CD4-positive, alpha-beta T cell (primary cell): ENCODE measurements at regions not wholly inside any gene's neighbourhood (a gene's known extent, or its start where the extent isn't known, plus 50 kb on each side); places are given as distances from the start of the nearest gene placed in this dataset.

Experiments used
- ATAC-seq: fragments of 200-7000 bp; cut with Tn5 transposase; one replicate; pipeline ENCODE4 v1.10.0; 2022; ENCODE audit warnings: mild to moderate bottlenecking; ENCODE audit not compliant: poor library complexity
- CTCF ChIA-PET: fragments of 350-600 bp; sonication (Branson Sonifier 250); formaldehyde crosslinking; loops from one replicate; lab custom pipeline; 2021; ENCODE audit warnings: antibody characterized with exemption, inconsistent platforms; lab: Charles Lee
- POLR2A ChIA-PET: fragments of 350-600 bp; sonication (Branson Sonifier 250); formaldehyde crosslinking; loops from one replicate; lab custom pipeline; 2021; ENCODE audit warnings: antibody characterized with exemption, inconsistent platforms; lab: Charles Lee
- DNase-seq, 14 experiments: peaks; one replicate each; pipeline ENCODE4 v3.0.0-alpha.2; 2013 to 2020; ENCODE audit warnings: mixed read lengths in 2 of 14
- H3K27ac ChIP-seq, 2 donors: one replicate each; pipeline versions ENCODE4 v1.5.1 to v1.7.0; 2013; ENCODE audit warnings: low read length in 2 of 2, low read depth in 1 of 2, mild to moderate bottlenecking in 1 of 2
- H3K27me3 ChIP-seq, 2 experiments: 1 replicate in 1 of 2; 2 replicates in 1 of 2; pipeline versions ENCODE4 v1.6.1 to v1.7.0; 2013; ENCODE audit warnings: low read length in 2 of 2, control low read depth in 1 of 2, mild to moderate bottlenecking in 1 of 2, moderate library complexity in 1 of 2; ENCODE audit not compliant: insufficient read depth in 2 of 2, control insufficient read depth in 1 of 2
- H3K36me3 ChIP-seq: one replicate; pipeline ENCODE4 v1.6.1; 2013; ENCODE audit warnings: low read length, control low read depth; ENCODE audit not compliant: insufficient read depth
- H3K4me1 ChIP-seq: one replicate; pipeline ENCODE4 v1.6.1; 2013; ENCODE audit warnings: low read length, control low read depth; ENCODE audit not compliant: insufficient read depth
- H3K4me3 ChIP-seq: one replicate; pipeline ENCODE4 v1.5.1; 2013; ENCODE audit warnings: mild to moderate bottlenecking, low read length, moderate library complexity
- H3K9me3 ChIP-seq, 2 experiments: 1 replicate in 1 of 2; 2 replicates in 1 of 2; pipeline versions ENCODE4 v1.6.1 to v1.7.0; 2013; ENCODE audit warnings: low read length in 2 of 2, mild to moderate bottlenecking in 2 of 2, control low read depth in 1 of 2, moderate library complexity in 1 of 2; ENCODE audit not compliant: control insufficient read depth in 1 of 2, insufficient read depth in 1 of 2
- H3K27ac Mint-ChIP-seq: one replicate; pipeline ENCODE4 v1.8.0; 2020; ENCODE audit warnings: mixed read lengths
- H3K27me3 Mint-ChIP-seq: one replicate; pipeline ENCODE4 v1.8.0; 2021; ENCODE audit warnings: mixed read lengths
- H3K36me3 Mint-ChIP-seq: one replicate; pipeline ENCODE4 v1.8.0; 2021; ENCODE audit warnings: low read depth, mixed read lengths
- H3K4me1 Mint-ChIP-seq: one replicate; pipeline ENCODE4 v1.8.0; 2021; ENCODE audit warnings: low read depth, mixed read lengths
- H3K4me3 Mint-ChIP-seq: one replicate; pipeline ENCODE4 v1.8.0; 2020; ENCODE audit warnings: mild to moderate bottlenecking, mixed read lengths
- H3K9me3 Mint-ChIP-seq: one replicate; pipeline ENCODE4 v1.8.0; 2020; ENCODE audit warnings: mixed read lengths
- intact Hi-C, 2 experiments: fragments of 100-400 bp; cut with DNase I in 1 of 2; cut with micrococcal nuclease in 1 of 2; formaldehyde crosslinking; loops; one replicate each; pipeline versions ENCODE4 v1.15.1 to v1.9.0; 2023 to 2025; cut with DNase I, micrococcal nuclease
- TF ChIP-seq, protein P1 (sequence below): fragments of 200-600 bp; IDR thresholded peaks from one replicate; pipeline ENCODE4 v1.8.0; 2022; ENCODE audit warnings: antibody characterized with exemption, mild to moderate bottlenecking

GRCh38 chr4:72899621-72900020 lies 169.9 kb downstream of the COX18 start:
- DNase-seq (no peak), ATAC-seq (no peak)
- POLR2A ChIA-PET: no interaction called here
- H3K4me1 ChIP-seq: no peaks in the 10 kb centered on the region
- intact Hi-C loops: no loop called here
- no peak overlapping the region for H3K4me3 ChIP-seq
- CTCF ChIA-PET: no interaction called here
- H3K4me1 Mint-ChIP-seq: no peaks in the 10 kb centered on the region
- H3K4me3 Mint-ChIP-seq: no peak overlapping the region
- no peaks in the 10 kb centered on the region for H3K9me3 ChIP-seq
- no peak overlapping the region for H3K27ac ChIP-seq
- no peaks in the 10 kb centered on the region for H3K36me3 Mint-ChIP-seq
- peaks cover 0 to 2% of the 10 kb centered on the region in 2 experiments for H3K27me3 ChIP-seq
- H3K9me3 Mint-ChIP-seq: no peaks in the 10 kb centered on the region
- TF ChIP-seq, protein P1, sequence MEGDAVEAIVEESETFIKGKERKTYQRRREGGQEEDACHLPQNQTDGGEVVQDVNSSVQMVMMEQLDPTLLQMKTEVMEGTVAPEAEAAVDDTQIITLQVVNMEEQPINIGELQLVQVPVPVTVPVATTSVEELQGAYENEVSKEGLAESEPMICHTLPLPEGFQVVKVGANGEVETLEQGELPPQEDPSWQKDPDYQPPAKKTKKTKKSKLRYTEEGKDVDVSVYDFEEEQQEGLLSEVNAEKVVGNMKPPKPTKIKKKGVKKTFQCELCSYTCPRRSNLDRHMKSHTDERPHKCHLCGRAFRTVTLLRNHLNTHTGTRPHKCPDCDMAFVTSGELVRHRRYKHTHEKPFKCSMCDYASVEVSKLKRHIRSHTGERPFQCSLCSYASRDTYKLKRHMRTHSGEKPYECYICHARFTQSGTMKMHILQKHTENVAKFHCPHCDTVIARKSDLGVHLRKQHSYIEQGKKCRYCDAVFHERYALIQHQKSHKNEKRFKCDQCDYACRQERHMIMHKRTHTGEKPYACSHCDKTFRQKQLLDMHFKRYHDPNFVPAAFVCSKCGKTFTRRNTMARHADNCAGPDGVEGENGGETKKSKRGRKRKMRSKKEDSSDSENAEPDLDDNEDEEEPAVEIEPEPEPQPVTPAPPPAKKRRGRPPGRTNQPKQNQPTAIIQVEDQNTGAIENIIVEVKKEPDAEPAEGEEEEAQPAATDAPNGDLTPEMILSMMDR: no peak
- H3K27me3 Mint-ChIP-seq: no peaks in the 10 kb centered on the region
- no peak overlapping the region for H3K27ac Mint-ChIP-seq
- H3K36me3 ChIP-seq: no peaks in the 10 kb centered on the region

- DNase-seq (no peak), ATAC-seq (no peak)
- Mint-ChIP-seq H3K4me1 (no peaks in the 10 kb centered on the region), H3K9me3 (no peaks in the 10 kb centered on the region), H3K4me3 (no peak overlapping the region), H3K36me3 (no peaks in the 10 kb centered on the region), H3K27me3 (no peaks in the 10 kb centered on the region), H3K27ac (no peak overlapping the region)
- intact Hi-C loops: no loop called here
- POLR2A ChIA-PET: no interaction called here
- CTCF ChIA-PET: no interaction called here
- Histone ChIP-seq H3K4me1 (no peaks in the 10 kb centered on the region), H3K9me3 (no peaks in the 10 kb centered on the region), H3K27ac (no peak overlapping the region), H3K36me3 (no peaks in the 10 kb centered on the region), H3K4me3 (no peak overlapping the region), H3K27me3 (peaks cover 0 to 2% of the 10 kb centered on the region in 2 experiments)
- TF ChIP-seq, protein P1: no peak
Measured at GRCh38 chr4:72899214-72899613, 170.3 kb downstream of the COX18 start.

DNA sequence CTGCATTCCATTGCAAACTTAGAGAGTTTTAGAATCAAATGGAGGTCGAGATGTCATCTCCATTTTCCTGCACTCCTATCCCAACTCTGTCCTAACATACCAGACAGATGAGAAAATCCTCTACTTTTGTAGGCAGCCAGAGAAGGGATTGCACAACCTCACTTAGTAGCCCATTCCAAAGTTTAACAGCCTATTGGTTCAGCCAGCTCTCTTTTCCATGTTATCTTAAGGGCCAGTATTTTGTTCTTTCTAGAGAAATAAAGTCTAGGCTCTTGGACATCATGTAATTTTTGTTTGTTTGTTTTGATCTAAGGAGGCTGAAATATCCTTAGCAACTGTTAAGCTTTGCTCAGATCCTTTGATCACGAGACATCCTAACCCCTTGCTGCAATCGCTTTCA lies 173.0 kb downstream of the COX18 start:
- H3K4me1 Mint-ChIP-seq: no peaks in the 10 kb centered on the region
- Histone ChIP-seq H3K36me3 (no peaks in the 10 kb centered on the region), H3K9me3 (no peaks in the 10 kb centered on the region), H3K4me1 (no peaks in the 10 kb centered on the region), H3K27me3 (peaks cover 0 to 2% of the 10 kb centered on the region in 2 experiments), H3K4me3 (no peak overlapping the region), H3K27ac (no peak overlapping the region)
- H3K9me3 Mint-ChIP-seq: no peaks in the 10 kb centered on the region
- H3K27ac Mint-ChIP-seq: no peak overlapping the region
- intact Hi-C loops: no loop called here
- H3K27me3 Mint-ChIP-seq: peaks cover 14% of the 10 kb centered on the region
- H3K4me3 Mint-ChIP-seq: no peak overlapping the region
- POLR2A ChIA-PET: no interaction called here
- CTCF ChIA-PET: no interaction called here
- H3K36me3 Mint-ChIP-seq: no peaks in the 10 kb centered on the region
- no peak for ATAC-seq
- no peak for DNase-seq
- TF ChIP-seq, protein P1: no peak
